ENCODE measurements at regions not wholly inside any gene's neighbourhood (a gene's known extent, or its start where the extent isn't known, plus 50 kb on each side); places are given as distances from the start of the nearest gene placed in this dataset.

DNA sequence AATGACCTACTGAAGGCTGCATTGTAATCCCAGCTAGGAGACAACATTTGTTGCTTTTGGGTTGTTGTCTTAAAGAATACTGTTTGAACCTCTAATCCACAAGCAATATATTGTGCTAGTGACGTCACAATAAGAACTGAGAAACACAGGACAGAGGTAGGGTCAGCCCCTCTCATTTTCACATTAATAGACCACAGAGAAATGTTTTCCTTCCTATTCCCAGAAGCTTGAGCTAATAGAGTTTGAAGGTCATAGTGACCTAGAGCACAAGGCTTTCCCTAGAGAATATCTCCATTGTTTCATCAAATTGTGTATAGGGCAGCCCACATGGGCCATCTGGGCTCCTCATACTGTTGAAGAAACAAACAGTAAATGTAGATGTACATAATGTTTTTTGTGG is 300.9 kb upstream of the AKR1E2 start:
- WGBS = 58% methylated on average over 1 of the region's 1 CpG
- Histone ChIP-seq H3K4me3 (ENCODE audit: low read depth in 1 of 3, low read length in 3 of 3) (no peak overlapping the region), H3K4me1 (ENCODE audit: control insufficient read depth in 4 of 4, insufficient read depth in 4 of 4, low read length in 3 of 4) (no peaks in the 10 kb centered on the region), H3K27me3 (ENCODE audit: control insufficient read depth in 4 of 4, insufficient read depth in 4 of 4, low read length in 3 of 4) (no peaks in the 10 kb centered on the region), H3K36me3 (ENCODE audit: control insufficient read depth in 4 of 4, insufficient read depth in 3 of 4, low read depth in 1 of 4, low read length in 3 of 4) (no peaks in the 10 kb centered on the region), H3K9ac (ENCODE audit: low read depth in 1 of 2, low read length in 2 of 2) (no peak overlapping the region), H3K9me3 (ENCODE audit: control insufficient read depth in 4 of 4, low read length in 3 of 4) (no peaks in the 10 kb centered on the region), H3K27ac (ENCODE audit: low read depth in 1 of 2, low read length in 2 of 2) (no peak overlapping the region)
- no peak for DNase-seq (ENCODE audit: low spot score)
- TF ChIP-seq FOXA2 (IDR thresholded peaks at IDR 0.05) = no peak
- no peak for TF ChIP-seq CTCF (IDR thresholded peaks at IDR 0.05; ENCODE audit: low read depth, low read length, missing input control)
- TF ChIP-seq HNF4A (conservative IDR thresholded peaks at IDR 0.05) = no peak
- TF ChIP-seq RXRA (IDR thresholded peaks at IDR 0.05) = no peak
- TF ChIP-seq HNF4G (IDR thresholded peaks at IDR 0.05) = no peak
- TF ChIP-seq JUND (IDR thresholded peaks at IDR 0.05) = no peak
- no peak for TF ChIP-seq RAD21 (IDR thresholded peaks at IDR 0.05)
- TF ChIP-seq, protein P1, sequence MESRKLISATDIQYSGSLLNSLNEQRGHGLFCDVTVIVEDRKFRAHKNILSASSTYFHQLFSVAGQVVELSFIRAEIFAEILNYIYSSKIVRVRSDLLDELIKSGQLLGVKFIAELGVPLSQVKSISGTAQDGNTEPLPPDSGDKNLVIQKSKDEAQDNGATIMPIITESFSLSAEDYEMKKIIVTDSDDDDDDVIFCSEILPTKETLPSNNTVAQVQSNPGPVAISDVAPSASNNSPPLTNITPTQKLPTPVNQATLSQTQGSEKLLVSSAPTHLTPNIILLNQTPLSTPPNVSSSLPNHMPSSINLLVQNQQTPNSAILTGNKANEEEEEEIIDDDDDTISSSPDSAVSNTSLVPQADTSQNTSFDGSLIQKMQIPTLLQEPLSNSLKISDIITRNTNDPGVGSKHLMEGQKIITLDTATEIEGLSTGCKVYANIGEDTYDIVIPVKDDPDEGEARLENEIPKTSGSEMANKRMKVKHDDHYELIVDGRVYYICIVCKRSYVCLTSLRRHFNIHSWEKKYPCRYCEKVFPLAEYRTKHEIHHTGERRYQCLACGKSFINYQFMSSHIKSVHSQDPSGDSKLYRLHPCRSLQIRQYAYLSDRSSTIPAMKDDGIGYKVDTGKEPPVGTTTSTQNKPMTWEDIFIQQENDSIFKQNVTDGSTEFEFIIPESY (IDR thresholded peaks at IDR 0.05) = no peak
- TF ChIP-seq, protein P2, sequence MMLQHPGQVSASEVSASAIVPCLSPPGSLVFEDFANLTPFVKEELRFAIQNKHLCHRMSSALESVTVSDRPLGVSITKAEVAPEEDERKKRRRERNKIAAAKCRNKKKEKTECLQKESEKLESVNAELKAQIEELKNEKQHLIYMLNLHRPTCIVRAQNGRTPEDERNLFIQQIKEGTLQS (IDR thresholded peaks at IDR 0.05) = no peak
- TF ChIP-seq TAF1 (conservative IDR thresholded peaks at IDR 0.05) = no peak

GRCh38 chr10:4522296-4523000 is 303.6 kb upstream of the AKR1E2 start:
- TF ChIP-seq TAF1 (conservative IDR thresholded peaks at IDR 0.05) (no peak), JUND (IDR thresholded peaks at IDR 0.05) (no peak), FOXA2 (IDR thresholded peaks at IDR 0.05) (no peak), RXRA (IDR thresholded peaks at IDR 0.05) (no peak), MAX (IDR thresholded peaks at IDR 0.05) (no peak), EGR1 (IDR thresholded peaks at IDR 0.05; ENCODE audit: low read depth in 2 of 2) (no peak), GABPA (IDR thresholded peaks at IDR 0.05 in 1 of 2, conservative IDR thresholded peaks at IDR 0.05 in 1 of 2) (no peak), NR2F2 (IDR thresholded peaks at IDR 0.05) (no peak), YY1 (IDR thresholded peaks at IDR 0.05) (no peak), HNF4G (IDR thresholded peaks at IDR 0.05) (no peak), FOXA1 (IDR thresholded peaks at IDR 0.05) (no peak), HNF4A (conservative IDR thresholded peaks at IDR 0.05) (no peak), SP1 (IDR thresholded peaks at IDR 0.05) (no peak), RAD21 (IDR thresholded peaks at IDR 0.05) (no peak)
- TF ChIP-seq, protein P3, sequence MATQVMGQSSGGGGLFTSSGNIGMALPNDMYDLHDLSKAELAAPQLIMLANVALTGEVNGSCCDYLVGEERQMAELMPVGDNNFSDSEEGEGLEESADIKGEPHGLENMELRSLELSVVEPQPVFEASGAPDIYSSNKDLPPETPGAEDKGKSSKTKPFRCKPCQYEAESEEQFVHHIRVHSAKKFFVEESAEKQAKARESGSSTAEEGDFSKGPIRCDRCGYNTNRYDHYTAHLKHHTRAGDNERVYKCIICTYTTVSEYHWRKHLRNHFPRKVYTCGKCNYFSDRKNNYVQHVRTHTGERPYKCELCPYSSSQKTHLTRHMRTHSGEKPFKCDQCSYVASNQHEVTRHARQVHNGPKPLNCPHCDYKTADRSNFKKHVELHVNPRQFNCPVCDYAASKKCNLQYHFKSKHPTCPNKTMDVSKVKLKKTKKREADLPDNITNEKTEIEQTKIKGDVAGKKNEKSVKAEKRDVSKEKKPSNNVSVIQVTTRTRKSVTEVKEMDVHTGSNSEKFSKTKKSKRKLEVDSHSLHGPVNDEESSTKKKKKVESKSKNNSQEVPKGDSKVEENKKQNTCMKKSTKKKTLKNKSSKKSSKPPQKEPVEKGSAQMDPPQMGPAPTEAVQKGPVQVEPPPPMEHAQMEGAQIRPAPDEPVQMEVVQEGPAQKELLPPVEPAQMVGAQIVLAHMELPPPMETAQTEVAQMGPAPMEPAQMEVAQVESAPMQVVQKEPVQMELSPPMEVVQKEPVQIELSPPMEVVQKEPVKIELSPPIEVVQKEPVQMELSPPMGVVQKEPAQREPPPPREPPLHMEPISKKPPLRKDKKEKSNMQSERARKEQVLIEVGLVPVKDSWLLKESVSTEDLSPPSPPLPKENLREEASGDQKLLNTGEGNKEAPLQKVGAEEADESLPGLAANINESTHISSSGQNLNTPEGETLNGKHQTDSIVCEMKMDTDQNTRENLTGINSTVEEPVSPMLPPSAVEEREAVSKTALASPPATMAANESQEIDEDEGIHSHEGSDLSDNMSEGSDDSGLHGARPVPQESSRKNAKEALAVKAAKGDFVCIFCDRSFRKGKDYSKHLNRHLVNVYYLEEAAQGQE (IDR thresholded peaks at IDR 0.05) = no peak
- TF ChIP-seq, protein P1 (IDR thresholded peaks at IDR 0.05) = no peak
- TF ChIP-seq, protein P2 (IDR thresholded peaks at IDR 0.05) = no peak
- H3K27ac ChIP-seq (ENCODE audit: low read depth in 1 of 2, low read length in 2 of 2) = no peak overlapping the region
- 91% methylated on average over 8 of the region's 8 CpGs for WGBS
- no peaks in the 10 kb centered on the region for H3K9me3 ChIP-seq (ENCODE audit: control insufficient read depth in 4 of 4, low read length in 3 of 4)
- H3K4me1 ChIP-seq (ENCODE audit: control insufficient read depth in 4 of 4, insufficient read depth in 4 of 4, low read length in 3 of 4) = no peaks in the 10 kb centered on the region
- H3K27me3 ChIP-seq (ENCODE audit: control insufficient read depth in 4 of 4, insufficient read depth in 4 of 4, low read length in 3 of 4) = no peaks in the 10 kb centered on the region
- no peak overlapping the region for H3K4me3 ChIP-seq (ENCODE audit: low read depth in 1 of 3, low read length in 3 of 3)
- no peak overlapping the region for H3K9ac ChIP-seq (ENCODE audit: low read depth in 1 of 2, low read length in 2 of 2)
- H3K36me3 ChIP-seq (ENCODE audit: control insufficient read depth in 4 of 4, insufficient read depth in 3 of 4, low read depth in 1 of 4, low read length in 3 of 4) = no peaks in the 10 kb centered on the region
- no peak for DNase-seq (ENCODE audit: low spot score)

Measured in liver (tissue), 8 donors.